ENCODE measurements at regions not wholly inside any gene's neighbourhood (a gene's known extent, or its start where the extent isn't known, plus 50 kb on each side); places are given as distances from the start of the nearest gene placed in this dataset.

- TF ChIP-seq EZH2 (IDR thresholded peaks at IDR 0.05; ENCODE audit: low read depth, unreplicated experiment), result no peak
Observed at GRCh38 chr6:113796038-113796437, 61.1 kb upstream of the MARCKS start (continued).

- Histone ChIP-seq H3K27ac (ENCODE audit: low read depth) (no peak overlapping the region), H3K36me3 (ENCODE audit: insufficient read depth) (no peaks in the 10 kb centered on the region), H3K4me1 (ENCODE audit: insufficient read depth) (no peaks in the 10 kb centered on the region), H3K9me2 (ENCODE audit: insufficient read depth) (no peaks in the 10 kb centered on the region), H3K4me2 (no peak overlapping the region), H2AFZ (no peak overlapping the region), H3F3A (replicated peaks; ENCODE audit: low read depth) (no peaks in the 10 kb centered on the region), H3K4me3 (no peak overlapping the region), H3K79me2 (replicated peaks; ENCODE audit: insufficient read depth) (no peaks in the 10 kb centered on the region), H4K20me1 (replicated peaks; ENCODE audit: insufficient read depth) (no peaks in the 10 kb centered on the region), H3K27me3 (ENCODE audit: insufficient read depth) (no peaks in the 10 kb centered on the region)
- no peak for TF ChIP-seq ZNF462 (CRISPR knock-in tag; IDR thresholded peaks at IDR 0.05)
- no peak for TF ChIP-seq CTCF (conservative IDR thresholded peaks at IDR 0.05; ENCODE audit: low read depth in 2 of 2)
- TF ChIP-seq CREB1 (CRISPR knock-in tag; IDR thresholded peaks at IDR 0.05; ENCODE audit: low read depth), result no peak
- no peak for TF ChIP-seq POLR2AphosphoS5 (IDR thresholded peaks at IDR 0.05; ENCODE audit: low read depth)
- no peak for TF ChIP-seq JUNB (IDR thresholded peaks at IDR 0.05; ENCODE audit: unreplicated experiment)
- TF ChIP-seq ZNF331 (CRISPR knock-in tag; IDR thresholded peaks at IDR 0.05; ENCODE audit: low read depth), result no peak
- no peak for TF ChIP-seq ZNF114 (CRISPR knock-in tag; IDR thresholded peaks at IDR 0.05)
- no peak for TF ChIP-seq REST (IDR thresholded peaks at IDR 0.05; ENCODE audit: unreplicated experiment)
- TF ChIP-seq EZH2 (IDR thresholded peaks at IDR 0.05; ENCODE audit: low read depth, unreplicated experiment), result no peak
- DNase-seq (ENCODE audit: low spot score), result no peak
- Mint-ChIP-seq H3K4me3 (no peak overlapping the region), H3K4me1 (no peaks in the 10 kb centered on the region), H3K27ac (no peak overlapping the region), H3K9me3 (no peaks in the 10 kb centered on the region), H3K36me3 (ENCODE audit: low read depth) (no peaks in the 10 kb centered on the region), H3K27me3 (ENCODE audit: insufficient read depth, low read depth, poor library complexity) (no peaks in the 10 kb centered on the region)
- ATAC-seq, result no peak
Observed at GRCh38 chr6:113802779-113803178, 54.4 kb upstream of the MARCKS start.
